ENCODE measurements at regions not wholly inside any gene's neighbourhood (a gene's known extent, or its start where the extent isn't known, plus 50 kb on each side); places are given as distances from the start of the nearest gene placed in this dataset.

DNA sequence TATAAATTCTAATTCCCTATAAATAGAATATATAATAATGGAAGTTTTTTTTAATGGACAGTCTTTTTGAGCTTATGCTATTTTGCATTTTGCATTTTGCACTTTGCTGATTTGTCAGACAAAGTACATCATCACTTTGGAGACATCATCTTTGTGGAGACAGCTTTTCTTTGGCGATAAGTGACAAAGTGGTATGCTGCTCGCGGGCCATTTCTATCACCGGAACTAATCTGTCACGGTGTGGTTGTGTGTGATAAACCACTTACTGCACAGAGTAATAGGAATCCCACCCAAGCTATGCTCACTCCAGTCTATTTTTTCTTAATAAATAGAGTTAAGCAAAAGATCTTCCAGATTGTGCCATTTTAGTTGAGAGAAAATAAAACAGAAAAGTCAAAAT is 133.1 kb downstream of the MACIR start:
- Histone ChIP-seq H3K79me2 (ENCODE audit: insufficient read depth, low read length) (no peaks in the 10 kb centered on the region), H3K9me3 (ENCODE audit: insufficient read depth, low read depth, low read length) (no peaks in the 10 kb centered on the region), H2AFZ (ENCODE audit: low read depth, low read length) (no peak overlapping the region), H3K27me3 (ENCODE audit: insufficient read depth, low read length) (no peaks in the 10 kb centered on the region), H3K4me2 (ENCODE audit: low read length) (no peak overlapping the region), H4K20me1 (ENCODE audit: insufficient read depth, low read length) (no peaks in the 10 kb centered on the region), H3K4me3 (ENCODE audit: insufficient read depth, low read depth, low read length) (no peak overlapping the region), H3K9ac (ENCODE audit: low read length) (no peak overlapping the region), H3K27ac (ENCODE audit: low read depth, low read length) (no peak overlapping the region), H3K36me3 (ENCODE audit: insufficient read depth, low read length) (no peaks in the 10 kb centered on the region), H3K4me1 (ENCODE audit: insufficient read depth, low read length) (no peaks in the 10 kb centered on the region)
- no peak overlapping the region for H3K27ac Mint-ChIP-seq (ENCODE audit: unreplicated experiment)
- no peak for TF ChIP-seq EZH2 (IDR thresholded peaks at IDR 0.05; ENCODE audit: insufficient read depth, low read length)
- TF ChIP-seq, protein P1, sequence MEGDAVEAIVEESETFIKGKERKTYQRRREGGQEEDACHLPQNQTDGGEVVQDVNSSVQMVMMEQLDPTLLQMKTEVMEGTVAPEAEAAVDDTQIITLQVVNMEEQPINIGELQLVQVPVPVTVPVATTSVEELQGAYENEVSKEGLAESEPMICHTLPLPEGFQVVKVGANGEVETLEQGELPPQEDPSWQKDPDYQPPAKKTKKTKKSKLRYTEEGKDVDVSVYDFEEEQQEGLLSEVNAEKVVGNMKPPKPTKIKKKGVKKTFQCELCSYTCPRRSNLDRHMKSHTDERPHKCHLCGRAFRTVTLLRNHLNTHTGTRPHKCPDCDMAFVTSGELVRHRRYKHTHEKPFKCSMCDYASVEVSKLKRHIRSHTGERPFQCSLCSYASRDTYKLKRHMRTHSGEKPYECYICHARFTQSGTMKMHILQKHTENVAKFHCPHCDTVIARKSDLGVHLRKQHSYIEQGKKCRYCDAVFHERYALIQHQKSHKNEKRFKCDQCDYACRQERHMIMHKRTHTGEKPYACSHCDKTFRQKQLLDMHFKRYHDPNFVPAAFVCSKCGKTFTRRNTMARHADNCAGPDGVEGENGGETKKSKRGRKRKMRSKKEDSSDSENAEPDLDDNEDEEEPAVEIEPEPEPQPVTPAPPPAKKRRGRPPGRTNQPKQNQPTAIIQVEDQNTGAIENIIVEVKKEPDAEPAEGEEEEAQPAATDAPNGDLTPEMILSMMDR (IDR thresholded peaks at IDR 0.05; ENCODE audit: insufficient read depth, low read depth, low read length), result no peak
- no peaks in the 10 kb centered on the region for H3K9me3 Mint-ChIP-seq (ENCODE audit: unreplicated experiment)
- DNase-seq (ENCODE audit: low read depth), result no peak
- H3K27me3 Mint-ChIP-seq (ENCODE audit: low read depth, unreplicated experiment), result no peaks in the 10 kb centered on the region
- H3K36me3 Mint-ChIP-seq (ENCODE audit: low read depth, unreplicated experiment), result no peaks in the 10 kb centered on the region
- H3K4me1 Mint-ChIP-seq (ENCODE audit: low read depth, unreplicated experiment), result peaks cover 2% of the 10 kb centered on the region
- no peak overlapping the region for H3K4me3 Mint-ChIP-seq (ENCODE audit: unreplicated experiment)
- no peak for FAIRE-seq

DNA sequence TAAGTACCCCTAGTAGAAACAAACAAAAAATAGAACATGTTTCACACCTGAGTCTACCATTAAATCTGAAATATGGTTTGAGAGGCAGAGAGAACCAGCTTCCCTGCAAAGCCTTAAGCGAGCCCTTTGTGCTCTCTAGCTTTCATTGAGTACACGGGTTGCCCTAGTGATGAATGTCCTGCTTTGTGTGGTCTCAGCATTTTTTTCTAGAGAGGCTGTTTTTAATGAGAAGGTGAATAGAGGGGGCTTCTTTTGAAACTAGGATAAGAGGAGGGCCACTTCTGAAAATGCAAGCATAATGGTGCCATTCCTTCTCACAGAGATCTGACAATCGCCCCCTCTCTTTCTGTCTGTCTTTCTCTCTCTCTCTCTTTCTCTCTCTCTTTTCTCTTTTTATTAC is 131.3 kb downstream of the MACIR start:
- H3K9ac ChIP-seq (ENCODE audit: low read length), result no peak overlapping the region
- H3K4me1 Mint-ChIP-seq (ENCODE audit: low read depth, unreplicated experiment), result peaks cover 1% of the 10 kb centered on the region
- no peak overlapping the region for H3K4me2 ChIP-seq (ENCODE audit: low read length)
- H2AFZ ChIP-seq (ENCODE audit: low read depth, low read length), result no peak overlapping the region
- H3K4me1 ChIP-seq (ENCODE audit: insufficient read depth, low read length), result no peaks in the 10 kb centered on the region
- H3K9me3 Mint-ChIP-seq (ENCODE audit: unreplicated experiment), result peaks cover under 1% of the 10 kb centered on the region
- no peaks in the 10 kb centered on the region for H3K27me3 ChIP-seq (ENCODE audit: insufficient read depth, low read length)
- no peaks in the 10 kb centered on the region for H3K9me3 ChIP-seq (ENCODE audit: insufficient read depth, low read depth, low read length)
- H3K36me3 ChIP-seq (ENCODE audit: insufficient read depth, low read length), result no peaks in the 10 kb centered on the region
- H3K27ac ChIP-seq (ENCODE audit: low read depth, low read length), result no peak overlapping the region
- no peaks in the 10 kb centered on the region for H4K20me1 ChIP-seq (ENCODE audit: insufficient read depth, low read length)
- H3K79me2 ChIP-seq (ENCODE audit: insufficient read depth, low read length), result no peaks in the 10 kb centered on the region
- DNase-seq (ENCODE audit: low read depth) (no peak), FAIRE-seq (no peak)
- no peak for TF ChIP-seq EZH2 (IDR thresholded peaks at IDR 0.05; ENCODE audit: insufficient read depth, low read length)
- TF ChIP-seq, protein P1 (IDR thresholded peaks at IDR 0.05; ENCODE audit: insufficient read depth, low read depth, low read length), result no peak
- H3K4me3 ChIP-seq (ENCODE audit: insufficient read depth, low read depth, low read length), result no peak overlapping the region
- peaks cover 2% of the 10 kb centered on the region for H3K36me3 Mint-ChIP-seq (ENCODE audit: low read depth, unreplicated experiment)
- H3K27me3 Mint-ChIP-seq (ENCODE audit: low read depth, unreplicated experiment), result no peaks in the 10 kb centered on the region
- no peak overlapping the region for H3K27ac Mint-ChIP-seq (ENCODE audit: unreplicated experiment)
- no peak overlapping the region for H3K4me3 Mint-ChIP-seq (ENCODE audit: unreplicated experiment)

DNA sequence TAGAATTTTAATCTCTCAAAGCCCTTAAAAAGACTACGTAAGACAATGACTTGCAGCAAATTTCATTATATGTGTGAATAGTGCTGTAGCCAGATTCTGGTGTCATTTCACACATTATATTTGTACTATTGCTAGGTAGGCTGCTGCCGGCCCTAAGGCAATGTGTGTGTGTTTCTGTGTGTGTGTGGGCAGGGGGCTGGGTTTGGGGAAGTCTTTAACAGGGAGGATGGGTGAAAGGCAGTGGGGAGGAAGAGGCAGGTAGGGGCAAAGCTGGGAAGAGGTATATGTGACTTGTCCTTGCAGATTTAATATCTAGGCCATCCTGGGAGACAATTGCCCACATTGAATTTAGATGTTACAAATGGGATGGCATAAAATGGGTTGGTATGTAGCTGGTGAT is 130.8 kb downstream of the MACIR start:
- TF ChIP-seq EZH2 (IDR thresholded peaks at IDR 0.05; ENCODE audit: insufficient read depth, low read length), result no peak
- TF ChIP-seq, protein P1 (IDR thresholded peaks at IDR 0.05; ENCODE audit: insufficient read depth, low read depth, low read length), result no peak
- Histone ChIP-seq H3K36me3 (ENCODE audit: insufficient read depth, low read length) (no peaks in the 10 kb centered on the region), H3K4me2 (ENCODE audit: low read length) (no peak overlapping the region), H4K20me1 (ENCODE audit: insufficient read depth, low read length) (no peaks in the 10 kb centered on the region), H3K9ac (ENCODE audit: low read length) (no peak overlapping the region), H2AFZ (ENCODE audit: low read depth, low read length) (no peak overlapping the region), H3K27ac (ENCODE audit: low read depth, low read length) (no peak overlapping the region), H3K79me2 (ENCODE audit: insufficient read depth, low read length) (no peaks in the 10 kb centered on the region), H3K4me1 (ENCODE audit: insufficient read depth, low read length) (no peaks in the 10 kb centered on the region), H3K9me3 (ENCODE audit: insufficient read depth, low read depth, low read length) (no peaks in the 10 kb centered on the region), H3K4me3 (ENCODE audit: insufficient read depth, low read depth, low read length) (no peak overlapping the region), H3K27me3 (ENCODE audit: insufficient read depth, low read length) (no peaks in the 10 kb centered on the region)
- no peak for FAIRE-seq
- H3K4me3 Mint-ChIP-seq (ENCODE audit: unreplicated experiment), result no peak overlapping the region
- peaks cover 2% of the 10 kb centered on the region for H3K36me3 Mint-ChIP-seq (ENCODE audit: low read depth, unreplicated experiment)
- no peaks in the 10 kb centered on the region for H3K27me3 Mint-ChIP-seq (ENCODE audit: low read depth, unreplicated experiment)
- H3K9me3 Mint-ChIP-seq (ENCODE audit: unreplicated experiment), result peaks cover 4% of the 10 kb centered on the region
- H3K4me1 Mint-ChIP-seq (ENCODE audit: low read depth, unreplicated experiment), result no peaks in the 10 kb centered on the region
- no peak overlapping the region for H3K27ac Mint-ChIP-seq (ENCODE audit: unreplicated experiment)
- no peak for DNase-seq (ENCODE audit: low read depth)

Measured in astrocyte (in vitro differentiated cells and primary cell).